SW 1271 (cell line): ENCODE measurements at regions not wholly inside any gene's neighbourhood (a gene's known extent, or its start where the extent isn't known, plus 50 kb on each side); places are given as distances from the start of the nearest gene placed in this dataset.
"Not testable (repeated sequence)": the region's sequence is repeated elsewhere in the genome, so short reads cannot be mapped to it uniquely, and the experiment has no call there.

Experiments
- DNase-seq, 2 experiments: peaks; one replicate each; lab custom pipeline; 2025; lab: John Stamatoyannopoulos, UW

- no peak for DNase-seq
These were observed 81.0 kb upstream of the LMCD1 start for GRCh38 chr3:8420612-8421011.

- no peak for DNase-seq
These were observed 80.4 kb upstream of the LMCD1 start for GRCh38 chr3:8421267-8421666.

- DNase-seq = no peak
These were observed 79.9 kb upstream of the LMCD1 start for GRCh38 chr3:8421711-8422110.

GRCh38 chr3:8423307-8423706 lies 78.3 kb upstream of the LMCD1 start:
- no peak for DNase-seq

- no peak for DNase-seq
These were observed 77.3 kb upstream of the LMCD1 start for GRCh38 chr3:8424281-8424680.

- no peak for DNase-seq
These were observed 64.8 kb upstream of the LMCD1 start for GRCh38 chr3:8436661-8437287.

GRCh38 chr3:8438507-8439079 lies 63.0 kb upstream of the LMCD1 start:
- DNase-seq = no peak

GRCh38 chr3:8440142-8440541 lies 61.5 kb upstream of the LMCD1 start:
- not testable (repeated sequence) for DNase-seq

- DNase-seq = peak; percentile 33 to 70
These were observed 59.6 kb upstream of the LMCD1 start for GRCh38 chr3:8441969-8442559.

GRCh38 chr3:8442993-8443650 lies 58.5 kb upstream of the LMCD1 start:
- DNase-seq = peak in 1 of 2 experiments; percentile 21

- DNase-seq = peak; percentile 93 to 97
These were observed 57.5 kb upstream of the LMCD1 start for GRCh38 chr3:8443829-8444791.

- DNase-seq = no peak
These were observed 56.7 kb upstream of the LMCD1 start for GRCh38 chr3:8444883-8445282.

- DNase-seq = peak; percentile 17 to 62
These were observed 55.8 kb upstream of the LMCD1 start for GRCh38 chr3:8445861-8446260.

GRCh38 chr3:8446845-8447244 lies 54.8 kb upstream of the LMCD1 start:
- DNase-seq = no peak

- DNase-seq = no peak
These were observed 51.0 kb upstream of the LMCD1 start for GRCh38 chr3:8450618-8451017.

- DNase-seq = no peak
These were observed 49.9 kb upstream of the LMCD1 start for GRCh38 chr3:8451696-8452095.
